GM23338 (cell line): ENCODE measurements at regions not wholly inside any gene's neighbourhood (a gene's known extent, or its start where the extent isn't known, plus 50 kb on each side); places are given as distances from the start of the nearest gene placed in this dataset.

Experiments
- ATAC-seq: fragments of 200-7000 bp; cut with Tn5 transposase; 3 replicates; pipeline ENCODE4 v1.9.1; 2020
- DNase-seq: peaks from one replicate; pipeline ENCODE4 v3.0.0-alpha.2; 2015; ENCODE audit warnings: low spot score
- H2AFZ ChIP-seq: fragments of 200-600 bp; sonication (generic); 2 replicates; pipeline ENCODE4 v1.8.0; 2016; ENCODE audit warnings: antibody characterized with exemption, mild to moderate bottlenecking, moderate library complexity
- H3F3A ChIP-seq: fragments of 200-600 bp; sonication (generic); replicated peaks from 2 replicates; pipeline ENCODE4 v1.8.0; 2017; ENCODE audit warnings: antibody characterized with exemption, mixed run types, low read depth
- H3K27ac ChIP-seq: fragments of 200-600 bp; sonication (generic); 2 replicates; pipeline ENCODE4 v1.6.1; 2016; ENCODE audit warnings: low read depth
- H3K27me3 ChIP-seq: fragments of 200-600 bp; sonication (generic); 2 replicates; pipeline ENCODE4 v1.8.0; 2016; ENCODE audit warnings: mild to moderate bottlenecking, mixed run types, moderate library complexity; ENCODE audit not compliant: insufficient read depth
- H3K36me3 ChIP-seq: fragments of 200-600 bp; sonication (generic); 2 replicates; pipeline ENCODE4 v1.8.0; 2016; ENCODE audit warnings: mild to moderate bottlenecking; ENCODE audit not compliant: insufficient read depth
- H3K4me1 ChIP-seq: fragments of 200-600 bp; sonication (generic); 2 replicates; pipeline ENCODE4 v1.8.0; 2016; ENCODE audit warnings: mild to moderate bottlenecking, moderate library complexity; ENCODE audit not compliant: insufficient read depth
- H3K4me2 ChIP-seq: fragments of 200-600 bp; sonication (generic); 2 replicates; pipeline ENCODE4 v1.7.1; 2017; ENCODE audit warnings: mixed run types
- H3K4me3 ChIP-seq: fragments of 200-600 bp; sonication (generic); 2 replicates; pipeline ENCODE4 v1.6.1; 2016; ENCODE audit warnings: mixed run types
- H3K79me2 ChIP-seq: fragments of 200-600 bp; sonication (generic); replicated peaks from 2 replicates; pipeline ENCODE4 v1.8.0; 2017; ENCODE audit warnings: mild to moderate bottlenecking; ENCODE audit not compliant: insufficient read depth
- H3K9me2 ChIP-seq: fragments of 200-600 bp; sonication (generic); 2 replicates; pipeline ENCODE4 v1.8.0; 2017; ENCODE audit not compliant: insufficient read depth
- H4K20me1 ChIP-seq: fragments of 200-600 bp; sonication (generic); replicated peaks from 2 replicates; pipeline ENCODE4 v1.8.0; 2017; ENCODE audit warnings: mild to moderate bottlenecking; ENCODE audit not compliant: insufficient read depth
- H3K27ac Mint-ChIP-seq: 2 replicates; pipeline ENCODE4 v1.8.0; 2020; ENCODE audit warnings: inconsistent platforms, mild to moderate bottlenecking, moderate library complexity, mixed read lengths
- H3K27me3 Mint-ChIP-seq: 3 replicates; pipeline ENCODE4 v1.8.0; 2022; ENCODE audit warnings: low read depth, mild to moderate bottlenecking, moderate library complexity, mixed read lengths, inconsistent platforms; ENCODE audit not compliant: insufficient read depth, poor library complexity
- H3K36me3 Mint-ChIP-seq: 3 replicates; pipeline ENCODE4 v1.8.0; 2021; ENCODE audit warnings: low read depth, mild to moderate bottlenecking, inconsistent platforms, moderate library complexity, mixed read lengths
- H3K4me1 Mint-ChIP-seq: 3 replicates; pipeline ENCODE4 v1.8.0; 2020; ENCODE audit warnings: mild to moderate bottlenecking, inconsistent platforms, mixed read lengths
- H3K4me3 Mint-ChIP-seq: 3 replicates; pipeline ENCODE4 v1.8.0; 2021; ENCODE audit warnings: moderate library complexity, mild to moderate bottlenecking, inconsistent platforms, mixed read lengths
- H3K9me3 Mint-ChIP-seq: 3 replicates; pipeline ENCODE4 v1.8.0; 2020; ENCODE audit warnings: moderate library complexity, mild to moderate bottlenecking, inconsistent platforms, mixed read lengths
- CREB1 ChIP-seq: fragments of 250-450 bp; sonication (Bioruptor Pico); IDR thresholded peaks from 2 replicates; pipeline ENCODE4 v1.5.0; 2020; ENCODE audit warnings: low read depth, mild to moderate bottlenecking, moderate library complexity
- EZH2 ChIP-seq: fragments of 200-600 bp; sonication (generic); IDR thresholded peaks from one replicate; pipeline ENCODE4 v1.8.0; 2017; ENCODE audit warnings: antibody characterized with exemption, mild to moderate bottlenecking, low read depth; ENCODE audit not compliant: unreplicated experiment
- EZH2phosphoT487 ChIP-seq: fragments of 200-600 bp; sonication (generic); IDR thresholded peaks from one replicate; pipeline ENCODE4 v1.8.1; 2018; ENCODE audit warnings: antibody characterized with exemption; ENCODE audit not compliant: unreplicated experiment
- JUNB ChIP-seq: IDR thresholded peaks from one replicate; pipeline ENCODE4 v1.6.1; 2016; ENCODE audit warnings: antibody characterized with exemption; ENCODE audit not compliant: unreplicated experiment
- NANOG ChIP-seq: IDR thresholded peaks from 2 replicates; pipeline ENCODE4 v1.6.1; 2016; ENCODE audit warnings: antibody characterized with exemption, borderline replicate concordance
- STAT1 ChIP-seq: IDR thresholded peaks from one replicate; pipeline ENCODE4 v1.6.1; 2016; ENCODE audit warnings: antibody characterized with exemption; ENCODE audit not compliant: unreplicated experiment
- ZNF331 ChIP-seq: fragments of 250-450 bp; sonication (Bioruptor Pico); IDR thresholded peaks from 2 replicates; pipeline ENCODE4 v1.5.0; 2020; ENCODE audit warnings: low read depth, mild to moderate bottlenecking, moderate library complexity
- TF ChIP-seq, protein P1 (sequence below), 2 experiments: fragments of 200-600 bp in 1 of 2; sonication (generic) in 1 of 2; conservative IDR thresholded peaks; 2 replicates each; pipeline versions ENCODE4 v1.5.1 to v1.6.1; 2016 to 2017; ENCODE audit warnings: antibody characterized with exemption in 2 of 2, low read depth in 2 of 2, mild to moderate bottlenecking in 2 of 2, moderate library complexity in 1 of 2
- TF ChIP-seq, protein P2 (sequence below): IDR thresholded peaks from one replicate; pipeline ENCODE4 v1.6.1; 2018; ENCODE audit warnings: antibody characterized with exemption; ENCODE audit not compliant: unreplicated experiment
- TF ChIP-seq, protein P3 (sequence below): IDR thresholded peaks from 2 replicates; pipeline ENCODE4 v1.6.1; 2016; ENCODE audit warnings: antibody characterized with exemption
- TF ChIP-seq, protein P4 (sequence below): fragments of 250-450 bp; sonication (Bioruptor Pico); IDR thresholded peaks from 2 replicates; pipeline ENCODE4 v1.5.0; 2020; ENCODE audit warnings: mild to moderate bottlenecking, moderate library complexity

DNA sequence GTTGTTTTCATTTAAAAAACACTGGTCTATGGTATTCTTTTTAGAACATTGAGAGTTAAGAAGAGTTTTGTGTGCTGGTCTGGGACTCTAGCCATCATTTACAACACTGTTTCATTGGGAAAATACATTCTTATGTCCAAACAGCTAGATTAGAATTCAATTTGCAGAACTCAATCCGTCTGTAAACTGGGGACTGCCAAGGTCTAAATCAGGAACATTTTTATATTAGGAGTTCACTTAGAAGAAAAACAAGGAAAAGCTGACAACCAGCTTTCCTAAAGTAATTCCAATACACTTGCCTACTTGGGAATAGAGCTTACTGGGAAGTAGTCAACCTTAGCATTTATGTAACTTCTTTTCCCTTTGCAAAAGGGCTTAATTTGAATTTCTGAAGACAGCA is 91.5 kb upstream of the RNF152 start:
- peaks cover 4% of the 10 kb centered on the region for H3K27me3 Mint-ChIP-seq
- Histone ChIP-seq H2AFZ (no peak overlapping the region), H3K4me3 (no peak overlapping the region), H3K27me3 (no peaks in the 10 kb centered on the region), H3K79me2 (no peaks in the 10 kb centered on the region), H3K4me1 (0 out of 2 replicates have a peak, but pooled peaks cover 4% of the 10 kb centered on the region), H3F3A (no peaks in the 10 kb centered on the region), H3K27ac (no peak overlapping the region), H3K36me3 (no peaks in the 10 kb centered on the region), H3K9me2 (no peaks in the 10 kb centered on the region), H4K20me1 (no peaks in the 10 kb centered on the region), H3K4me2 (no peak overlapping the region)
- no peaks in the 10 kb centered on the region for H3K9me3 Mint-ChIP-seq
- H3K4me3 Mint-ChIP-seq, result no peak overlapping the region
- TF ChIP-seq, protein P1, sequence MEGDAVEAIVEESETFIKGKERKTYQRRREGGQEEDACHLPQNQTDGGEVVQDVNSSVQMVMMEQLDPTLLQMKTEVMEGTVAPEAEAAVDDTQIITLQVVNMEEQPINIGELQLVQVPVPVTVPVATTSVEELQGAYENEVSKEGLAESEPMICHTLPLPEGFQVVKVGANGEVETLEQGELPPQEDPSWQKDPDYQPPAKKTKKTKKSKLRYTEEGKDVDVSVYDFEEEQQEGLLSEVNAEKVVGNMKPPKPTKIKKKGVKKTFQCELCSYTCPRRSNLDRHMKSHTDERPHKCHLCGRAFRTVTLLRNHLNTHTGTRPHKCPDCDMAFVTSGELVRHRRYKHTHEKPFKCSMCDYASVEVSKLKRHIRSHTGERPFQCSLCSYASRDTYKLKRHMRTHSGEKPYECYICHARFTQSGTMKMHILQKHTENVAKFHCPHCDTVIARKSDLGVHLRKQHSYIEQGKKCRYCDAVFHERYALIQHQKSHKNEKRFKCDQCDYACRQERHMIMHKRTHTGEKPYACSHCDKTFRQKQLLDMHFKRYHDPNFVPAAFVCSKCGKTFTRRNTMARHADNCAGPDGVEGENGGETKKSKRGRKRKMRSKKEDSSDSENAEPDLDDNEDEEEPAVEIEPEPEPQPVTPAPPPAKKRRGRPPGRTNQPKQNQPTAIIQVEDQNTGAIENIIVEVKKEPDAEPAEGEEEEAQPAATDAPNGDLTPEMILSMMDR (conservative IDR thresholded peaks at IDR 0.05; ENCODE audit: low read depth in 2 of 2), result no peak
- TF ChIP-seq EZH2, result no peak
- no peak for TF ChIP-seq CREB1 (CRISPR knock-in tag)
- no peak for TF ChIP-seq NANOG
- TF ChIP-seq, protein P2, sequence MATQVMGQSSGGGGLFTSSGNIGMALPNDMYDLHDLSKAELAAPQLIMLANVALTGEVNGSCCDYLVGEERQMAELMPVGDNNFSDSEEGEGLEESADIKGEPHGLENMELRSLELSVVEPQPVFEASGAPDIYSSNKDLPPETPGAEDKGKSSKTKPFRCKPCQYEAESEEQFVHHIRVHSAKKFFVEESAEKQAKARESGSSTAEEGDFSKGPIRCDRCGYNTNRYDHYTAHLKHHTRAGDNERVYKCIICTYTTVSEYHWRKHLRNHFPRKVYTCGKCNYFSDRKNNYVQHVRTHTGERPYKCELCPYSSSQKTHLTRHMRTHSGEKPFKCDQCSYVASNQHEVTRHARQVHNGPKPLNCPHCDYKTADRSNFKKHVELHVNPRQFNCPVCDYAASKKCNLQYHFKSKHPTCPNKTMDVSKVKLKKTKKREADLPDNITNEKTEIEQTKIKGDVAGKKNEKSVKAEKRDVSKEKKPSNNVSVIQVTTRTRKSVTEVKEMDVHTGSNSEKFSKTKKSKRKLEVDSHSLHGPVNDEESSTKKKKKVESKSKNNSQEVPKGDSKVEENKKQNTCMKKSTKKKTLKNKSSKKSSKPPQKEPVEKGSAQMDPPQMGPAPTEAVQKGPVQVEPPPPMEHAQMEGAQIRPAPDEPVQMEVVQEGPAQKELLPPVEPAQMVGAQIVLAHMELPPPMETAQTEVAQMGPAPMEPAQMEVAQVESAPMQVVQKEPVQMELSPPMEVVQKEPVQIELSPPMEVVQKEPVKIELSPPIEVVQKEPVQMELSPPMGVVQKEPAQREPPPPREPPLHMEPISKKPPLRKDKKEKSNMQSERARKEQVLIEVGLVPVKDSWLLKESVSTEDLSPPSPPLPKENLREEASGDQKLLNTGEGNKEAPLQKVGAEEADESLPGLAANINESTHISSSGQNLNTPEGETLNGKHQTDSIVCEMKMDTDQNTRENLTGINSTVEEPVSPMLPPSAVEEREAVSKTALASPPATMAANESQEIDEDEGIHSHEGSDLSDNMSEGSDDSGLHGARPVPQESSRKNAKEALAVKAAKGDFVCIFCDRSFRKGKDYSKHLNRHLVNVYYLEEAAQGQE, result no peak
- TF ChIP-seq STAT1, result no peak
- TF ChIP-seq, protein P3, sequence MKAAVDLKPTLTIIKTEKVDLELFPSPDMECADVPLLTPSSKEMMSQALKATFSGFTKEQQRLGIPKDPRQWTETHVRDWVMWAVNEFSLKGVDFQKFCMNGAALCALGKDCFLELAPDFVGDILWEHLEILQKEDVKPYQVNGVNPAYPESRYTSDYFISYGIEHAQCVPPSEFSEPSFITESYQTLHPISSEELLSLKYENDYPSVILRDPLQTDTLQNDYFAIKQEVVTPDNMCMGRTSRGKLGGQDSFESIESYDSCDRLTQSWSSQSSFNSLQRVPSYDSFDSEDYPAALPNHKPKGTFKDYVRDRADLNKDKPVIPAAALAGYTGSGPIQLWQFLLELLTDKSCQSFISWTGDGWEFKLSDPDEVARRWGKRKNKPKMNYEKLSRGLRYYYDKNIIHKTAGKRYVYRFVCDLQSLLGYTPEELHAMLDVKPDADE, result no peak
- TF ChIP-seq ZNF331, result no peak
- TF ChIP-seq JUNB, result no peak
- no peak for TF ChIP-seq EZH2phosphoT487
- TF ChIP-seq, protein P4, sequence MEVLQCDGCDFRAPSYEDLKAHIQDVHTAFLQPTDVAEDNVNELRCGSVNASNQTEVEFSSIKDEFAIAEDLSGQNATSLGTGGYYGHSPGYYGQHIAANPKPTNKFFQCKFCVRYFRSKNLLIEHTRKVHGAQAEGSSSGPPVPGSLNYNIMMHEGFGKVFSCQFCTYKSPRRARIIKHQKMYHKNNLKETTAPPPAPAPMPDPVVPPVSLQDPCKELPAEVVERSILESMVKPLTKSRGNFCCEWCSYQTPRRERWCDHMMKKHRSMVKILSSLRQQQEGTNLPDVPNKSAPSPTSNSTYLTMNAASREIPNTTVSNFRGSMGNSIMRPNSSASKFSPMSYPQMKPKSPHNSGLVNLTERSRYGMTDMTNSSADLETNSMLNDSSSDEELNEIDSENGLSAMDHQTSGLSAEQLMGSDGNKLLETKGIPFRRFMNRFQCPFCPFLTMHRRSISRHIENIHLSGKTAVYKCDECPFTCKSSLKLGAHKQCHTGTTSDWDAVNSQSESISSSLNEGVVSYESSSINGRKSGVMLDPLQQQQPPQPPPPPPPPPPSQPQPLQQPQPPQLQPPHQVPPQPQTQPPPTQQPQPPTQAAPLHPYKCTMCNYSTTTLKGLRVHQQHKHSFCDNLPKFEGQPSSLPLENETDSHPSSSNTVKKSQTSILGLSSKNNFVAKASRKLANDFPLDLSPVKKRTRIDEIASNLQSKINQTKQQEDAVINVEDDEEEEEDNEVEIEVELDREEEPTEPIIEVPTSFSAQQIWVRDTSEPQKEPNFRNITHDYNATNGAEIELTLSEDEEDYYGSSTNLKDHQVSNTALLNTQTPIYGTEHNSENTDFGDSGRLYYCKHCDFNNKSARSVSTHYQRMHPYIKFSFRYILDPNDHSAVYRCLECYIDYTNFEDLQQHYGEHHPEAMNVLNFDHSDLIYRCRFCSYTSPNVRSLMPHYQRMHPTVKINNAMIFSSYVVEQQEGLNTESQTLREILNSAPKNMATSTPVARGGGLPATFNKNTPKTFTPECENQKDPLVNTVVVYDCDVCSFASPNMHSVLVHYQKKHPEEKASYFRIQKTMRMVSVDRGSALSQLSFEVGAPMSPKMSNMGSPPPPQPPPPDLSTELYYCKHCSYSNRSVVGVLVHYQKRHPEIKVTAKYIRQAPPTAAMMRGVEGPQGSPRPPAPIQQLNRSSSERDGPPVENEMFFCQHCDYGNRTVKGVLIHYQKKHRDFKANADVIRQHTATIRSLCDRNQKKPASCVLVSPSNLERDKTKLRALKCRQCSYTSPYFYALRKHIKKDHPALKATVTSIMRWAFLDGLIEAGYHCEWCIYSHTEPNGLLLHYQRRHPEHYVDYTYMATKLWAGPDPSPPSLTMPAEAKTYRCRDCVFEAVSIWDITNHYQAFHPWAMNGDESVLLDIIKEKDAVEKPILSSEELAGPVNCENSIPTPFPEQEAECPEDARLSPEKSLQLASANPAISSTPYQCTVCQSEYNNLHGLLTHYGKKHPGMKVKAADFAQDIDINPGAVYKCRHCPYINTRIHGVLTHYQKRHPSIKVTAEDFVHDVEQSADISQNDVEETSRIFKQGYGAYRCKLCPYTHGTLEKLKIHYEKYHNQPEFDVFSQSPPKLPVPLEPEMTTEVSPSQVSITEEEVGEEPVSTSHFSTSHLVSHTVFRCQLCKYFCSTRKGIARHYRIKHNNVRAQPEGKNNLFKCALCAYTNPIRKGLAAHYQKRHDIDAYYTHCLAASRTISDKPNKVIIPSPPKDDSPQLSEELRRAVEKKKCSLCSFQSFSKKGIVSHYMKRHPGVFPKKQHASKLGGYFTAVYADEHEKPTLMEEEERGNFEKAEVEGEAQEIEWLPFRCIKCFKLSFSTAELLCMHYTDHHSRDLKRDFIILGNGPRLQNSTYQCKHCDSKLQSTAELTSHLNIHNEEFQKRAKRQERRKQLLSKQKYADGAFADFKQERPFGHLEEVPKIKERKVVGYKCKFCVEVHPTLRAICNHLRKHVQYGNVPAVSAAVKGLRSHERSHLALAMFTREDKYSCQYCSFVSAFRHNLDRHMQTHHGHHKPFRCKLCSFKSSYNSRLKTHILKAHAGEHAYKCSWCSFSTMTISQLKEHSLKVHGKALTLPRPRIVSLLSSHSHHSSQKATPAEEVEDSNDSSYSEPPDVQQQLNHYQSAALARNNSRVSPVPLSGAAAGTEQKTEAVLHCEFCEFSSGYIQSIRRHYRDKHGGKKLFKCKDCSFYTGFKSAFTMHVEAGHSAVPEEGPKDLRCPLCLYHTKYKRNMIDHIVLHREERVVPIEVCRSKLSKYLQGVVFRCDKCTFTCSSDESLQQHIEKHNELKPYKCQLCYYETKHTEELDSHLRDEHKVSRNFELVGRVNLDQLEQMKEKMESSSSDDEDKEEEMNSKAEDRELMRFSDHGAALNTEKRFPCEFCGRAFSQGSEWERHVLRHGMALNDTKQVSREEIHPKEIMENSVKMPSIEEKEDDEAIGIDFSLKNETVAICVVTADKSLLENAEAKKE, result no peak
- ATAC-seq (no peak), DNase-seq (no peak)
- peaks cover 6% of the 10 kb centered on the region; the same call in 2 of the 3 replicates for H3K4me1 Mint-ChIP-seq
- no peak overlapping the region for H3K27ac Mint-ChIP-seq
- H3K36me3 Mint-ChIP-seq, result no peaks in the 10 kb centered on the region
